ENCODE measurements at regions not wholly inside any gene's neighbourhood (a gene's known extent, or its start where the extent isn't known, plus 50 kb on each side); places are given as distances from the start of the nearest gene placed in this dataset.

GRCh38 chr11:115774756-115775155 lies 270.5 kb upstream of the CADM1 start:
- FAIRE-seq = no peak

DNA sequence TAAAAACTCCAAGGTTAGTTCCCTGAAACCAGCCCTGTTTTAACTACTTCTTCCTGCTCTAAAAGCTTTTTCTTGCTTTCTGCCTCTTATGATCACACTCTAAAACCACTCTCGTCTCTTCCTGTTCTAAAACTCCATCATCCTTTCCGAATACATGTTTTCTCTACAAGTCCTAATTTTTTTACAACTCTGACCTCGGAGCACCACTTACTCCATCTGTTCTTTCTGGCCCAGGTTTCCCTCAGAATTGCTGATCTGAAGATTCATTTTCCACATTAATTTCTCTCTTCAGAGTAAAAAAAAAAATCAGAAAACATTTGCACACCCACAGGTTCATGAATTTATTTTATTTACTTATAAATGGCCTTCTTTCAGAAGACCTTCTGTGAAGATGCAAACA lies 265.7 kb upstream of the CADM1 start:
- no peak for FAIRE-seq

DNA sequence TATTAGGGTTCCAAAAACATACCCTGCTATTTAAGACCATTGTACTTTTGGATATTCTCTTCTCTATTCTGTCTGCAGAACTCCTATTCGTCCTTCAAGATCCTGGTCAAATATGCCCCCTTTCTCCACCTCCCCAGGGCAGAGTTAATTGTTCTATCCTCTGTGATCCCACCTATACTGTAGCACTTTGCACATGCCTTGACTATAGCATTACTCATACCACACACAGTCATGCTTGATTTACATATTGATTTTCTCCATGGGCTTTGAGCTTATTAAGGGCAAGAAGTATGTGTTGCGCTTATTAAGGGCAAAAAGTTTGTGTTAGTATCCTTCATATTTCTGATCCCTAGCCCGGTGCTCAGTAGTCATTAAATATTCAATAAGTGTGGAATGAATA lies 263.7 kb upstream of the CADM1 start:
- FAIRE-seq = no peak

GRCh38 chr11:115767047-115767802 lies 263.0 kb upstream of the CADM1 start:
- no peak for FAIRE-seq

DNA sequence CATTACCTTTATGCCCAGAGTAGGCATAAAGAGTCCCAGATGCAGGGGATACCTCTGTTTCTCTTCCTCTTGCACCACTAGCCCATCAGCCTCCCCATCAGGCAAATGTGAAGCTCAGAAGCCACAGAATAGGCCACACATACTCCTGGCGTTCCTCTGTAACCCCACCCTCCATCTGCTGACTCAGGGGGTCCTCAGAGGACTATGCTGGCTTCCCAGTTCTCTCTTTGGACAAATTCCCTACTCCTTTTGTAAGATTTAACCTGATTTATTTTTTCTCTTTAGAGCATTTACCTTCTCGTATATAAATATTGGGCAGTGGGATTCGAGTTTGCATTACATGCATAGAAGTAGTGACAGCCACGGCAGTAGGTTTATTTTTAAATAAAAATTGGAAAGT lies 262.3 kb upstream of the CADM1 start:
- FAIRE-seq = no peak

GRCh38 chr11:115765803-115766239 lies 261.6 kb upstream of the CADM1 start:
- no peak for FAIRE-seq

- no peak for FAIRE-seq
These were observed 260.0 kb upstream of the CADM1 start for GRCh38 chr11:115764176-115764575.

DNA sequence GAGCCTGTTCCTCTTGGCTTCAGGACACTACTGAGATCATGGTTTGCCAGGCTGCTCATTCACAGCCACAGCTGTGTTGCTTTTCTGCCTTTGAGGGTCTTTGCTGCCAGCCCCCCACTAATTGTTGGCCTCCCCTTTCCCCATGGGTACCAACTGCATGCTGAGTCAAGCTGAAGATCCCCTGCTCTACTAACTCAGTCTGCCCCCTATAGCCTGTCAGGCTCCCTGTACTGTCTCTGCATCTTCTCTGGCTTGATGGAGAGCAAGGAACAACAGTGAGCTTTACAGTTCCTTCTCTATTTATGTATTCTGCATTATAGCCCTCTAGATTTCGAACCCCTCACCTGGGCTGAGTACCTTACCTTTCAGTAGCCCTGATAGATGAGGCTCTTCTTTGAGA lies 257.6 kb upstream of the CADM1 start:
- FAIRE-seq = no peak

DNA sequence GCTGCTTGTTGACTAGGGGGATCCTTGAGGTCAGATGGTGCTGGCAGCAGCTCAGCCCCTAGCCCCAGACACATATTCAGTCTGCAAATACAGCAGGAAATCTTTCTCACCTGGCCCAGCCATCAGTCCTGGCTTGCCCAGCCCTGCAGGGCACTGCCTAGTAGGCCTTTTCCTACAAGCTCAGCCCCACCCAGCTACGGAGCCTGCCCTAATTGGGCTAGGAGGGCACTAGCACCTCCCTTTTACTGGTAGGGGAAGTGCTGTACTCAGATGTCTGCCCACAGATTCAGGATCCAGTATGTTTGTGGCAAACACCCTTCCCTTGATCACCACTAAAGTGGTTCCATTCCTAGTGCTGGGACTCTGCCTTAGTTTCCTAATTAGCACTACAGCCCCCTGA lies 257.1 kb upstream of the CADM1 start:
- no peak for FAIRE-seq

GRCh38 chr11:115760461-115761320 lies 256.5 kb upstream of the CADM1 start:
- FAIRE-seq = no peak

DNA sequence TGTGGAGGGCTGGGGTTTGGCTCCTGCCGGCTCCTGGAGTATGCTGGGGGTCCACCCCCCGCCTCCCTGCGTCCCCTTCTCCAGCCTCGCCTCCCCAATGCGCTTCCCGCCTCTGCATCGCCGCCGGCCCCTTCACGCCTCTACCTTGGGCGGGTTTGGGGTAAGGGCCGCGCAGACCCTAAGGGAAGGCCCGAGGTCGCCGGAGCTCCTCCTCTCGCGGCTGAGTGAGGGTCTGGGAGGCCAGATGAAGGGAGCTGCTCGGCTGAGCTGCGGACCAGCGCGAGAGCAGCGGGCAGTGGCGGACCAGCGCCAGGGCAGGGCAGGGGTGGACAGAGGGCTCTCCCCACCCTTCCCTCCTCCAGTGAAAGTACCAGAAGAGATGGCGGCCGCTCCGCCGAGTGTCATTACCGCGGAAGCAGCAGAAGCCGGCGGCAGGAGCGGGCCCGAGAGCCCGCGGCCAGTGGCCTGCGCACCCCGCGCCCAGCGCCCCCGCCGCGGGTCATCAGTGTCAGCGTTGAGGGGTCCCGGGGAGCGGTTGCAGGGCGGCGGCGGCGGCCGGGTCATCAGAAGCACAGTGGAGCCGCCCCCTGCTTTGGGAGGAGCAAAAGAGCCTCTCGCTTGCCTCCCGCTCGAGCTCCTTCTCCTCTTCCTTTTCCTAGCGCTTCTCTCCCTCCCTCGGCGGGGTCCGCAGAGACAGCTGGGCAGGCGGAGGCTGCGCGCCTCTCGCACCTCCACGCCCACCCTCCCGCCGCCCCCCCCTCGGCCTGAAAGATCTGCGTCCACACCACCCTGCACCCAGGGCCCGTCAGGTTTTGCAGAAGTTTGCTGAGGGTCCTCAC lies 255.6 kb upstream of the CADM1 start:
- no peak for FAIRE-seq

GRCh38 chr11:115758011-115758410 lies 253.8 kb upstream of the CADM1 start:
- FAIRE-seq = no peak

DNA sequence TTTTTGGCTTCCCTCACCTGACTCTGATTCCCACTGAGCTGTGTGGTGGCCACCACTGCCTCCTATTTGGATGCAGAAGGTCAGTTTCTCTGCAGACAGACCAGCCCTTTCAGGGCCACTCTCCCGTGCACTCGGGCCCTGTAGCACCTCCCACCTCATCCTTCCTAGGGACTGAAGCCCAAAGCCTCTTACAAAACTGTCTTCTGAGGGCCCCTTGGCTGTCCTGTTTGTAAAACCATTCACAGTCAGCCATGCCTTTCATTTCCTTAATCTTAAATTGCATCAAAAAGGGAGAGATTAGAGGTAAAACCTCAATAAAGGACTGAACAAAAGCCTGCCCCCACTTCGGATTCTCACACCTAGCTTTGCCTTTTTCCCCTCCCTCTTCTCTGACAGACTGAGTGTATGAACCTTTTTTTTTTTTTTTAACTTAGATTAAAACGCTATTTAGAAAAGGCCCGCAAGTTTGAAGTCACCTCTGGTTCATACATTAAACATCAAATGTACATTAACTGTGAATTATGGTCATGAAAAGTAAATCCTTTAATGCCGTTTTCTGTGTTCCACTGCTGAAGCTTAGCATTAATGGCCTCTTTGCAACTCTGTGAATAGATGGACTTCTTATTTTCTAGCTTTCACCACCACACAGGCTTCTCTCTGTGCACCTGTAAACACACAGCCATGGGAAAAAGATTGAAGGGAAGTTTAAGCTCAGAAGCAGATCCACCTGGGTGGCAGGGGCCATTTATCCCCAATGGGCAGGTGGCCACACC lies 247.2 kb upstream of the CADM1 start:
- FAIRE-seq = no peak

GRCh38 chr11:115745610-115746512 lies 241.6 kb upstream of the CADM1 start:
- FAIRE-seq = no peak

DNA sequence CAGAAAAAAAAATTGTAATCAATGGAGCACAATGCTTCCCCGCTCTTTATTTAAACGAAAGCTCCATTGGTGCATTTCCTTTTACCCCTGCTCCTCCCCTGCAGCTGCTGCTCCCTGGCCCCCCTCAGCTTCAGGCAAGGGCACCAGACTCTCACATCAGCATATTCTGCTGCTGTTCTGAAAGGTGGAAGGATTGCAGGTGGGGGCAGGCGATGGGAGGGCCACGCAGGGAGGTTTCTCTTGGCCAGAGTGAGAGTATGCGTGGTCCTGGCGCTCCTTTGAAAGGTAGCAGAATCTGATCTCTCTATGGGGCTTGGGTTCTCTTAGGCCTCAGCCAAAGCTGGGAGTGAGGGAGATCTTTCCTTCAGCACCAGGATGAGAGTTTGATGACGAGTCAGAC lies 240.9 kb upstream of the CADM1 start:
- FAIRE-seq = no peak

DNA sequence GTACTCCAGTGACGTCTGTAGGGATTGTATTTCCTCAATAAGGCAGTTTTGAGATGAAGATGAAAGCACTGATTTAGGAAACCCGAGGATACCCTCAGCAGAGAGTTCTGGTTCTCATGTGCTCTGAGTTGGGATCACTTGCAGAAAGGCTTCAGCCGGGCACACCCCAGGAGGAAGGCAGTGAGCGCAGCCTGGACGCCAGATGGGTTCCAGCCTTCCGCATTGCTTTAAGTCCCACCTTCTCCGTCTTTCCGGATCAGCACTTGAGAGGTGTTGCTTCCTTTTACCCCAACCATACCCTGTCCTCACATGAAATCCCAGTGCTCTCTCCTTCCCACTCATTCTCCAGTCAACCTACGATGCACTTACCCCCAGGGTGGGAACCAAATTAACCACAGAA lies 239.5 kb upstream of the CADM1 start:
- FAIRE-seq = no peak

DNA sequence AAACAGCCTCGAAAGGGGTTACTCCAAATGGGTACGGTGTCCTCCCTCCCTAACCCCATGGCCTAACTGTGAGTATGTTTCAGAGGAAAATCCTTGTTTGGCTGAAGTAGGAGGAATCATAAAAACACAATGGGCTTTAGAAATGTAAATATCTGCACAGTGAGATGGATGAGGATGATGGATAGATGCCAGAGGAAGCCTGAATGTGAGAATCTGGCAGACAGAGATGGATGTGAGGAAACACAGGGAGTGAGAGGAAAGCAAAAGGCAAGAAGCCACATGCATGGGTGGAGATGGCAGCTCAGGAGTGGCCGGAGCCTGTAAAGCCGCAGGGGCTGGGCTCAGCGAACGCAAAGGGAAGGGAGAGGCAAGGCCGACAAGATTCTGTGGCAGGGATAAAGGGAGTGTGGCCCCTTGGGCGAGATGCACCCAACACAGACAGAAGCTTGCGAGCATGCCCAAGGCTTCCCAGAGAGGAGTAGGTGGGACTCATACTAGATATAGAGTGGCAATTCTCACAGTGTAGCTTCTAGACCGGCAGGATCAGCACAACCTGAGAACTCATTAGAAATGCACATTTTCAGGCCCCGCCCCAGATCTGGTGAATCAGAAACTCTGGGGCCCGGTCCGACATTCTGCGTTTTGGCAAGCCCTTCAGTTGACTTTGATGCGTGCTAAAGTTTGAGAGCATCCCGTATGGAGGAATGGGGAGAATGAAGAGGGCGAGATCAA lies 237.3 kb upstream of the CADM1 start:
- no peak for FAIRE-seq

GRCh38 chr11:115740324-115740723 lies 236.1 kb upstream of the CADM1 start:
- FAIRE-seq = no peak

DNA sequence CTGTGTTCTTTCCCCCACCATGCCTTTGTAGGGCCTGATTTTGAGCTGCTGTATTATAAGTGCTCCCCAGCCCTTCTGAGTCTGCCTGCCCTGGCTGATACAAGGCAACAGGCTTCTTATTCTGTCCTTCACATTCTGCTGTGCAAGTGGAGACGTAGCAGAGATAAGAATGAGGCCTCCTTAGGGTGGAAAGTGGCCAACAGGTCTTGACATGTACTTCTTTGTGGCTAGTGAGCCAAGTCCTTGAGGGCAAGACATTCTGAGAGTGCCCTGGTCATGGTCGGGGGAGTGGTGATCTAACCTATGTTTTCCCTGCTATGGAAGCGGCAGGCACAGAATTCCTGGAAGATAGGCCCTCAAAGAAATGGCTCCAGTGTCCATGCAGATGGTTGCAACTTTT lies 235.7 kb upstream of the CADM1 start:
- FAIRE-seq = no peak

GRCh38 chr11:115739146-115739545 lies 234.9 kb upstream of the CADM1 start:
- no peak for FAIRE-seq

- FAIRE-seq = no peak
These were observed 233.7 kb upstream of the CADM1 start for GRCh38 chr11:115737875-115738274.

Measured in colon (tissue), 2 donors.